SK-N-MC (cell line): ENCODE measurements at regions not wholly inside any gene's neighbourhood (a gene's known extent, or its start where the extent isn't known, plus 50 kb on each side); places are given as distances from the start of the nearest gene placed in this dataset.

Experiments used
- EZH2 ChIP-seq: fragments of 200-600 bp; sonication (generic); IDR thresholded peaks from one replicate; pipeline ENCODE4 v1.6.1; 2017; ENCODE audit warnings: antibody characterized with exemption
- FOXP2 ChIP-seq: optimal IDR thresholded peaks from 2 replicates; pipeline ENCODE3; 2011; ENCODE audit warnings: mild to moderate bottlenecking, moderate library complexity; ENCODE audit not compliant: insufficient read depth; ENCODE audit errors: extremely low read length, control extremely low read depth

DNA sequence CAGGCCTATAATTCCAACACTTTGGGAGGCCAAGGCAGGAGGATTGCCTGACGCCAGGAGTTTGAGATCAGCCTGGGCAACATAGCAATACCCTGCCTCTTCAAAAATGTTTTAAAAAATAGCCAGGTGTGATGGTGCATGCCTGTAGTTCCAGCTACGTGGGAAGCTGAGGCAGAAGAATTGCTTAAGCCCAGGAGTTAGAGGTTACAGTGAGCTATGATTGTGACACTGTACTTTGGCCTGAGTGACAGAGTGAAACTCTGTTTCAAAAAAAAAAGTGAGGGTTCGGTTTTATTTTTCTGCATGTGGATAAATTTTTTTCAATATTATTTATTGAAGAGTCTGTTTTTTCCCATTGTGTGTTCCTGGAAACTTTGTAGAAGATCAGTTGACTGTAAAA, 208.1 kb downstream of the SLC4A3 start:
- TF ChIP-seq EZH2 (no peak), FOXP2 (no peak)
